Upper lobe of left lung (tissue), 6 donors: ENCODE measurements at regions not wholly inside any gene's neighbourhood (a gene's known extent, or its start where the extent isn't known, plus 50 kb on each side); places are given as distances from the start of the nearest gene placed in this dataset.

Source experiments
- ATAC-seq, 2 donors: fragments of 200-7000 bp; cut with Tn5 transposase; one replicate each; pipeline ENCODE4 v1.9.1; 2022; ENCODE audit warnings: mild to moderate bottlenecking in 2 of 2, moderate library complexity in 2 of 2; ENCODE audit not compliant: low FRiP score in 2 of 2
- DNase-seq, 2 donors: peaks; one replicate each; pipeline ENCODE4 v3.0.0-alpha.2; 2019 to 2020
- H3K27ac ChIP-seq, 4 donors: fragments of 200-600 bp; sonication (generic); one replicate each; pipeline ENCODE4 v1.5.1; 2016 to 2019
- H3K27me3 ChIP-seq, 4 donors: fragments of 200-600 bp; sonication (generic); one replicate each; pipeline ENCODE4 v1.5.1; 2017 to 2019
- H3K36me3 ChIP-seq, 4 donors: fragments of 200-600 bp; sonication (generic); one replicate each; pipeline ENCODE4 v1.5.1; 2016 to 2019
- H3K4me1 ChIP-seq, 4 donors: fragments of 200-600 bp; sonication (generic); one replicate each; pipeline ENCODE4 v1.5.1; 2018 to 2019
- H3K4me3 ChIP-seq, 4 donors: fragments of 200-600 bp; sonication (generic); one replicate each; pipeline ENCODE4 v1.5.1; 2017 to 2019; ENCODE audit warnings: mild to moderate bottlenecking in 2 of 4, moderate library complexity in 1 of 4
- H3K9me3 ChIP-seq, 4 donors: fragments of 200-600 bp; sonication (generic); one replicate each; pipeline ENCODE4 v1.5.1; 2018 to 2019
- CTCF ChIP-seq, 6 experiments: fragments of 450-650 bp in 4 of 6; fragments of 200-600 bp in 2 of 6; sonication (generic) in 2 of 6; IDR thresholded peaks; one replicate each; pipeline ENCODE4 v1.5.1; 2016 to 2019; ENCODE audit warnings: antibody characterized with exemption in 6 of 6
- EP300 ChIP-seq, 4 donors: sonication (generic); formaldehyde crosslinking; IDR thresholded peaks; one replicate each; pipeline ENCODE4 v1.5.1; 2017; ENCODE audit warnings: antibody characterized with exemption in 4 of 4, control low read depth in 2 of 4
- POLR2A ChIP-seq, 4 donors: fragments of 450-650 bp; IDR thresholded peaks; one replicate each; pipeline ENCODE4 v1.5.1; 2016 to 2017; ENCODE audit warnings: antibody characterized with exemption in 4 of 4, mild to moderate bottlenecking in 2 of 4
- POLR2AphosphoS5 ChIP-seq, 2 donors: sonication (generic); formaldehyde crosslinking; IDR thresholded peaks; one replicate each; pipeline ENCODE4 v1.5.1; 2017; ENCODE audit warnings: antibody characterized with exemption in 2 of 2
- WGBS, 2 donors: methylation state at CpG; one replicate each; pipeline ENCODE4 v1.1.5; 2017 to 2018; 5-methylcytosine and 5-hydroxymethylcytosine counted together
- donor health status: DM: no; HTN: no; CAD: no; lungs with moderate emphysema.
- donor health status: DM: no; HTN: yes; CAD: no; lungs with severe emphysema.

- DNase-seq: no peak
- no peak for ATAC-seq
- Histone ChIP-seq H3K4me1 (no peaks in the 10 kb centered on the region), H3K27me3 (no peaks in the 10 kb centered on the region), H3K36me3 (no peaks in the 10 kb centered on the region), H3K9me3 (no peaks in the 10 kb centered on the region), H3K4me3 (no peak overlapping the region), H3K27ac (no peak overlapping the region)
- TF ChIP-seq EP300 (IDR thresholded peaks at IDR 0.05) (no peak), POLR2AphosphoS5 (IDR thresholded peaks at IDR 0.05) (no peak), CTCF (IDR thresholded peaks at IDR 0.05) (no peak), POLR2A (IDR thresholded peaks at IDR 0.05) (no peak)
- 93 to 94% methylated on average over 2 of the region's 2 CpGs for WGBS, 2 donors
These were observed 278.2 kb downstream of the SLC4A3 start for GRCh38 chr2:219905640-219906039.

- 50 to 66% methylated on average over 7 of the region's 7 CpGs for WGBS, 2 donors
- no peak overlapping the region for H3K4me3 ChIP-seq
- no peaks in the 10 kb centered on the region for H3K4me1 ChIP-seq
- DNase-seq: no peak
- H3K27me3 ChIP-seq: no peaks in the 10 kb centered on the region
- no peak for TF ChIP-seq POLR2A (IDR thresholded peaks at IDR 0.05)
- no peak for TF ChIP-seq CTCF (IDR thresholded peaks at IDR 0.05)
- no peak for TF ChIP-seq POLR2AphosphoS5 (IDR thresholded peaks at IDR 0.05)
- TF ChIP-seq EP300 (IDR thresholded peaks at IDR 0.05): no peak
- ATAC-seq: no peak
- H3K36me3 ChIP-seq: no peaks in the 10 kb centered on the region
- H3K27ac ChIP-seq: no peak overlapping the region
- no peaks in the 10 kb centered on the region for H3K9me3 ChIP-seq
These were observed 278.9 kb downstream of the SLC4A3 start for GRCh38 chr2:219906114-219907010.

- TF ChIP-seq CTCF (IDR thresholded peaks at IDR 0.05) (no peak), POLR2A (IDR thresholded peaks at IDR 0.05) (no peak), POLR2AphosphoS5 (IDR thresholded peaks at IDR 0.05) (no peak), EP300 (IDR thresholded peaks at IDR 0.05) (no peak)
- Histone ChIP-seq H3K9me3 (no peaks in the 10 kb centered on the region), H3K4me3 (no peak overlapping the region), H3K27me3 (no peaks in the 10 kb centered on the region), H3K4me1 (no peaks in the 10 kb centered on the region), H3K27ac (no peak overlapping the region), H3K36me3 (no peaks in the 10 kb centered on the region)
- 51% methylated on average over 4 of the region's 4 CpGs for WGBS, 2 donors
- DNase-seq (no peak), ATAC-seq (no peak)
These were observed 279.6 kb downstream of the SLC4A3 start for GRCh38 chr2:219907011-219907365.

DNA sequence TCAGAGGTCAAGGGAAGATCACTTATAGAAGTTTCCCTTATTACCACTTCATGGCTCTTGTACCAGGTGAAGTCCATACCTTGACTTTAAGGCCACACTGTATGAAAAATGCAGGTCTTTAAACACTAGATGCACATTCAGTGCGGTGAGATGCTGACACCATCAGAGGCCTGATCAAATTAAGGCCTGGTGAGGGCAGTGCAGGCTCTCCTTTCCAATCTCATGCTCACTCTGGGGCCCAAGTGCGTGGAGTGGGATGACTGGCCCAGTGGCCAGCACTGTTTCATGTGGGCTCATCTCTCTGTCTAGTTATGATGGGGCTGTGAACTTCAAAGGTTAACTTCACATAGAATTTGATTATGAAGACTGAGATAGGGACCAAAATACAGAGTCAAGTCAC lies 281.1 kb downstream of the SLC4A3 start:
- WGBS, 2 donors: 76 to 80% methylated on average over 2 of the region's 2 CpGs
- TF ChIP-seq POLR2A (IDR thresholded peaks at IDR 0.05) (no peak), POLR2AphosphoS5 (IDR thresholded peaks at IDR 0.05) (no peak), EP300 (IDR thresholded peaks at IDR 0.05) (no peak), CTCF (IDR thresholded peaks at IDR 0.05) (no peak)
- Histone ChIP-seq H3K27me3 (no peaks in the 10 kb centered on the region), H3K4me3 (no peak overlapping the region), H3K4me1 (no peaks in the 10 kb centered on the region), H3K27ac (no peak overlapping the region), H3K9me3 (no peaks in the 10 kb centered on the region), H3K36me3 (no peaks in the 10 kb centered on the region)
- ATAC-seq (no peak), DNase-seq (no peak)

GRCh38 chr2:219911541-219911940 lies 284.1 kb downstream of the SLC4A3 start:
- Histone ChIP-seq H3K4me1 (no peaks in the 10 kb centered on the region), H3K9me3 (no peaks in the 10 kb centered on the region), H3K4me3 (no peak overlapping the region), H3K27me3 (no peaks in the 10 kb centered on the region), H3K36me3 (no peaks in the 10 kb centered on the region), H3K27ac (no peak overlapping the region)
- ATAC-seq (no peak), DNase-seq (no peak)
- TF ChIP-seq POLR2A (IDR thresholded peaks at IDR 0.05) (no peak), EP300 (IDR thresholded peaks at IDR 0.05) (no peak), POLR2AphosphoS5 (IDR thresholded peaks at IDR 0.05) (no peak), CTCF (IDR thresholded peaks at IDR 0.05) (no peak)
- WGBS, 2 donors: 71 to 76% methylated on average over 4 of the region's 4 CpGs
